ENCODE measurements at regions not wholly inside any gene's neighbourhood (a gene's known extent, or its start where the extent isn't known, plus 50 kb on each side); places are given as distances from the start of the nearest gene placed in this dataset.

GRCh38 chr14:36055681-36056225 lies 120.8 kb downstream of the PTCSC3 start:
- Mint-ChIP-seq H3K4me1 (no peaks in the 10 kb centered on the region), H3K27ac (no peak overlapping the region), H3K36me3 (no peaks in the 10 kb centered on the region), H3K9me3 (peaks cover 0 to under 1% (median 0%) of the 10 kb centered on the region in 8 donors), H3K4me3 (no peak overlapping the region), H3K27me3 (peaks cover 3 to 7% of the 10 kb centered on the region in 2 donors)
- ChIA-PET CTCF (ENCODE audit: partially characterized antibody) (no interaction called here), POLR2A (ENCODE audit: partially characterized antibody) (no interaction called here)
- H3K27me3 ChIP-seq (ENCODE audit: insufficient read depth, low read length) = no peaks in the 10 kb centered on the region
- H3K36me3 ChIP-seq (ENCODE audit: insufficient read depth, low read length) = no peaks in the 10 kb centered on the region
- intact Hi-C loops (cut with micrococcal nuclease) = no loop called here
- no peaks in the 10 kb centered on the region for H3K4me1 ChIP-seq (ENCODE audit: insufficient read depth, low read length)
- DNase-seq = no peak
- no peak overlapping the region for H3K27ac ChIP-seq (ENCODE audit: low read depth, low read length)
- no peaks in the 10 kb centered on the region for H3K9me3 ChIP-seq (ENCODE audit: control insufficient read depth in 1 of 2, low read length in 2 of 2)
- H3K4me3 ChIP-seq (ENCODE audit: low read length in 2 of 2) = no peak overlapping the region

- Mint-ChIP-seq H3K9me3 (no peaks in the 10 kb centered on the region), H3K27ac (no peak overlapping the region), H3K4me3 (no peak overlapping the region), H3K36me3 (no peaks in the 10 kb centered on the region), H3K4me1 (no peaks in the 10 kb centered on the region), H3K27me3 (peaks cover 3 to 7% of the 10 kb centered on the region in 2 donors)
- DNase-seq = no peak
- POLR2A ChIA-PET (ENCODE audit: partially characterized antibody) = no interaction called here
- Histone ChIP-seq H3K4me3 (ENCODE audit: low read length in 2 of 2) (no peak overlapping the region), H3K36me3 (ENCODE audit: insufficient read depth, low read length) (no peaks in the 10 kb centered on the region), H3K9me3 (ENCODE audit: control insufficient read depth in 1 of 2, low read length in 2 of 2) (no peaks in the 10 kb centered on the region), H3K27me3 (ENCODE audit: insufficient read depth, low read length) (no peaks in the 10 kb centered on the region), H3K4me1 (ENCODE audit: insufficient read depth, low read length) (no peaks in the 10 kb centered on the region), H3K27ac (ENCODE audit: low read depth, low read length) (no peak overlapping the region)
- intact Hi-C loops (cut with micrococcal nuclease) = no loop called here
- CTCF ChIA-PET (ENCODE audit: partially characterized antibody) = no interaction called here
Observed at GRCh38 chr14:36055052-36055378, 121.5 kb downstream of the PTCSC3 start.

GRCh38 chr14:36054353-36055051 lies 122.0 kb downstream of the PTCSC3 start:
- Mint-ChIP-seq H3K4me3 (no peak overlapping the region), H3K36me3 (no peaks in the 10 kb centered on the region), H3K9me3 (no peaks in the 10 kb centered on the region), H3K4me1 (no peaks in the 10 kb centered on the region), H3K27me3 (peaks cover 3 to 7% of the 10 kb centered on the region in 2 donors), H3K27ac (no peak overlapping the region)
- intact Hi-C loops (cut with micrococcal nuclease) = no loop called here
- POLR2A ChIA-PET (ENCODE audit: partially characterized antibody) = no interaction called here
- Histone ChIP-seq H3K36me3 (ENCODE audit: insufficient read depth, low read length) (no peaks in the 10 kb centered on the region), H3K27ac (ENCODE audit: low read depth, low read length) (no peak overlapping the region), H3K4me1 (ENCODE audit: insufficient read depth, low read length) (no peaks in the 10 kb centered on the region), H3K9me3 (ENCODE audit: control insufficient read depth in 1 of 2, low read length in 2 of 2) (no peaks in the 10 kb centered on the region), H3K27me3 (ENCODE audit: insufficient read depth, low read length) (no peaks in the 10 kb centered on the region), H3K4me3 (ENCODE audit: low read length in 2 of 2) (no peak overlapping the region)
- no peak for DNase-seq
- CTCF ChIA-PET (ENCODE audit: partially characterized antibody) = no interaction called here

- Mint-ChIP-seq H3K9me3 (no peaks in the 10 kb centered on the region), H3K36me3 (no peaks in the 10 kb centered on the region), H3K27ac (no peak overlapping the region), H3K27me3 (peaks cover 3 to 8% of the 10 kb centered on the region in 2 donors), H3K4me1 (no peaks in the 10 kb centered on the region), H3K4me3 (no peak overlapping the region)
- intact Hi-C loops (cut with micrococcal nuclease) = no loop called here
- no peak overlapping the region for H3K4me3 ChIP-seq (ENCODE audit: low read length in 2 of 2)
- H3K27ac ChIP-seq (ENCODE audit: low read depth, low read length) = no peak overlapping the region
- H3K9me3 ChIP-seq (ENCODE audit: control insufficient read depth in 1 of 2, low read length in 2 of 2) = no peaks in the 10 kb centered on the region
- CTCF ChIA-PET (ENCODE audit: partially characterized antibody) = interaction anchor here (1.2 kb wide), 2 partner anchors 16 to 17 kb away, joined by 3 read pairs; no protein-coding TSS in a partner anchor
- DNase-seq = no peak
- H3K4me1 ChIP-seq (ENCODE audit: insufficient read depth, low read length) = no peaks in the 10 kb centered on the region
- H3K27me3 ChIP-seq (ENCODE audit: insufficient read depth, low read length) = no peaks in the 10 kb centered on the region
- POLR2A ChIA-PET (ENCODE audit: partially characterized antibody) = no interaction called here
- no peaks in the 10 kb centered on the region for H3K36me3 ChIP-seq (ENCODE audit: insufficient read depth, low read length)
Observed at GRCh38 chr14:36052681-36053080, 123.8 kb downstream of the PTCSC3 start.

- Mint-ChIP-seq H3K9me3 (no peaks in the 10 kb centered on the region), H3K27me3 (peaks cover 3 to 8% of the 10 kb centered on the region in 2 donors), H3K36me3 (no peaks in the 10 kb centered on the region), H3K4me3 (no peak overlapping the region), H3K27ac (no peak overlapping the region), H3K4me1 (no peaks in the 10 kb centered on the region)
- no peaks in the 10 kb centered on the region for H3K4me1 ChIP-seq (ENCODE audit: insufficient read depth, low read length)
- no peaks in the 10 kb centered on the region for H3K36me3 ChIP-seq (ENCODE audit: insufficient read depth, low read length)
- ChIA-PET CTCF (ENCODE audit: partially characterized antibody) (interaction anchor here (1.2 kb wide), 1 partner anchor 17 kb away, joined by 3 read pairs; no protein-coding TSS in a partner anchor), POLR2A (ENCODE audit: partially characterized antibody) (no interaction called here)
- no peaks in the 10 kb centered on the region for H3K9me3 ChIP-seq (ENCODE audit: control insufficient read depth in 1 of 2, low read length in 2 of 2)
- no peaks in the 10 kb centered on the region for H3K27me3 ChIP-seq (ENCODE audit: insufficient read depth, low read length)
- H3K27ac ChIP-seq (ENCODE audit: low read depth, low read length) = no peak overlapping the region
- intact Hi-C loops (cut with micrococcal nuclease) = no loop called here
- DNase-seq = no peak
- no peak overlapping the region for H3K4me3 ChIP-seq (ENCODE audit: low read length in 2 of 2)
Observed at GRCh38 chr14:36052063-36052462, 124.5 kb downstream of the PTCSC3 start.

- no peak overlapping the region for H3K4me3 ChIP-seq (ENCODE audit: low read length in 2 of 2)
- POLR2A ChIA-PET (ENCODE audit: partially characterized antibody) = no interaction called here
- no peaks in the 10 kb centered on the region for H3K9me3 ChIP-seq (ENCODE audit: control insufficient read depth in 1 of 2, low read length in 2 of 2)
- no peak overlapping the region for H3K27ac ChIP-seq (ENCODE audit: low read depth, low read length)
- H3K36me3 ChIP-seq (ENCODE audit: insufficient read depth, low read length) = no peaks in the 10 kb centered on the region
- CTCF ChIA-PET (ENCODE audit: partially characterized antibody) = no interaction called here
- Mint-ChIP-seq H3K27me3 (peaks cover 6 to 12% of the 10 kb centered on the region in 2 donors), H3K4me3 (no peak overlapping the region), H3K36me3 (no peaks in the 10 kb centered on the region), H3K4me1 (no peaks in the 10 kb centered on the region), H3K9me3 (no peaks in the 10 kb centered on the region), H3K27ac (no peak overlapping the region)
- H3K27me3 ChIP-seq (ENCODE audit: insufficient read depth, low read length) = no peaks in the 10 kb centered on the region
- no peaks in the 10 kb centered on the region for H3K4me1 ChIP-seq (ENCODE audit: insufficient read depth, low read length)
- intact Hi-C loops (cut with micrococcal nuclease) = no loop called here
- no peak for DNase-seq
Observed at GRCh38 chr14:36048667-36049066, 127.9 kb downstream of the PTCSC3 start.

GRCh38 chr14:36047912-36048311 lies 128.6 kb downstream of the PTCSC3 start:
- no peak overlapping the region for H3K27ac ChIP-seq (ENCODE audit: low read depth, low read length)
- H3K4me3 ChIP-seq (ENCODE audit: low read length in 2 of 2) = no peak overlapping the region
- POLR2A ChIA-PET (ENCODE audit: partially characterized antibody) = no interaction called here
- Mint-ChIP-seq H3K9me3 (no peaks in the 10 kb centered on the region), H3K4me1 (no peaks in the 10 kb centered on the region), H3K36me3 (no peaks in the 10 kb centered on the region), H3K4me3 (no peak overlapping the region), H3K27me3 (peaks cover 6 to 12% of the 10 kb centered on the region in 2 donors), H3K27ac (no peak overlapping the region)
- no peaks in the 10 kb centered on the region for H3K36me3 ChIP-seq (ENCODE audit: insufficient read depth, low read length)
- H3K9me3 ChIP-seq (ENCODE audit: control insufficient read depth in 1 of 2, low read length in 2 of 2) = no peaks in the 10 kb centered on the region
- CTCF ChIA-PET (ENCODE audit: partially characterized antibody) = interaction anchor here (1.1 kb wide), 1 partner anchor 26 kb away, joined by 3 read pairs; no protein-coding TSS in a partner anchor
- no peak for DNase-seq
- H3K4me1 ChIP-seq (ENCODE audit: insufficient read depth, low read length) = no peaks in the 10 kb centered on the region
- intact Hi-C loops (cut with micrococcal nuclease) = no loop called here
- no peaks in the 10 kb centered on the region for H3K27me3 ChIP-seq (ENCODE audit: insufficient read depth, low read length)

Data from CD4-positive, alpha-beta memory T cell (primary cell).